Liver (tissue), 8 donors: ENCODE measurements at regions not wholly inside any gene's neighbourhood (a gene's known extent, or its start where the extent isn't known, plus 50 kb on each side); places are given as distances from the start of the nearest gene placed in this dataset.
A peak's percentile ranks its signal among the peaks of the same experiment; 100 is the strongest.

ENCODE experiments used
- DNase-seq: peaks from one replicate; pipeline ENCODE4 v3.0.0-alpha.2; 2017; ENCODE audit warnings: low spot score
- H3K27ac ChIP-seq, 2 donors: one replicate each; pipeline ENCODE4 v1.7.0; 2013; ENCODE audit warnings: inconsistent platforms in 2 of 2, low read length in 2 of 2, control low read depth in 1 of 2, low read depth in 1 of 2, mild to moderate bottlenecking in 1 of 2
- H3K27me3 ChIP-seq, 4 donors: one replicate each; pipeline versions ENCODE4 v1.6.1 to v1.7.0; 2013; ENCODE audit warnings: low read length in 3 of 4, inconsistent platforms in 1 of 4, mild to moderate bottlenecking in 1 of 4, moderate library complexity in 1 of 4; ENCODE audit not compliant: control insufficient read depth in 4 of 4, insufficient read depth in 4 of 4
- H3K36me3 ChIP-seq, 4 donors: one replicate each; pipeline versions ENCODE4 v1.6.1 to v1.7.0; 2013; ENCODE audit warnings: low read length in 3 of 4, mild to moderate bottlenecking in 3 of 4, low read depth in 1 of 4, moderate library complexity in 1 of 4; ENCODE audit not compliant: control insufficient read depth in 4 of 4, insufficient read depth in 3 of 4
- H3K4me1 ChIP-seq, 4 donors: one replicate each; pipeline versions ENCODE4 v1.6.1 to v1.7.0; 2013; ENCODE audit warnings: low read length in 3 of 4, mild to moderate bottlenecking in 3 of 4, moderate library complexity in 1 of 4; ENCODE audit not compliant: control insufficient read depth in 4 of 4, insufficient read depth in 4 of 4
- H3K4me3 ChIP-seq, 3 donors: one replicate each; pipeline versions ENCODE4 v1.6.1 to v1.7.0; 2013; ENCODE audit warnings: low read length in 3 of 3, control low read depth in 1 of 3, low read depth in 1 of 3, mild to moderate bottlenecking in 1 of 3
- H3K9ac ChIP-seq, 2 donors: one replicate each; pipeline ENCODE4 v1.7.0; 2013; ENCODE audit warnings: low read length in 2 of 2, mild to moderate bottlenecking in 2 of 2, moderate library complexity in 2 of 2, control low read depth in 1 of 2, low read depth in 1 of 2
- H3K9me3 ChIP-seq, 4 donors: one replicate each; pipeline versions ENCODE4 v1.6.1 to v1.7.0; 2013; ENCODE audit warnings: low read length in 3 of 4; ENCODE audit not compliant: control insufficient read depth in 4 of 4
- ATF3 ChIP-seq: IDR thresholded peaks from 2 replicates; pipeline ENCODE4 v1.6.1; 2016; ENCODE audit warnings: antibody characterized with exemption
- CTCF ChIP-seq: fragments of 150-350 bp; IDR thresholded peaks from 2 replicates; pipeline ENCODE4 v1.5.1; 2017; ENCODE audit warnings: improper control_type of control experiment, low read depth, low read length; ENCODE audit not compliant: missing input control
- EGR1 ChIP-seq, 2 donors: IDR thresholded peaks; 2 replicates each; pipeline ENCODE4 v1.6.1; 2016 to 2018; ENCODE audit warnings: antibody characterized with exemption in 2 of 2, low read depth in 2 of 2
- FOXA2 ChIP-seq: IDR thresholded peaks from 2 replicates; pipeline ENCODE4 v1.6.1; 2016; ENCODE audit warnings: antibody characterized with exemption
- GABPA ChIP-seq, 2 donors: IDR thresholded peaks in 1 of 2; conservative IDR thresholded peaks in 1 of 2; 2 replicates each; pipeline ENCODE4 v1.6.1; 2016; ENCODE audit warnings: antibody characterized with exemption in 2 of 2, mild to moderate bottlenecking in 1 of 2, moderate library complexity in 1 of 2
- HNF4A ChIP-seq, 2 donors: conservative IDR thresholded peaks; 2 replicates each; pipeline ENCODE4 v1.6.1; 2016; ENCODE audit warnings: antibody characterized with exemption in 2 of 2, mild to moderate bottlenecking in 2 of 2
- HNF4G ChIP-seq: IDR thresholded peaks from 2 replicates; pipeline ENCODE4 v1.6.1; 2016; ENCODE audit warnings: antibody characterized with exemption
- JUND ChIP-seq, 2 donors: IDR thresholded peaks; 2 replicates each; pipeline ENCODE4 v1.6.1; 2016; ENCODE audit warnings: antibody characterized with exemption in 2 of 2
- MAX ChIP-seq: IDR thresholded peaks from 2 replicates; pipeline ENCODE4 v1.6.1; 2016; ENCODE audit warnings: antibody characterized with exemption
- NR2F2 ChIP-seq: IDR thresholded peaks from 2 replicates; pipeline ENCODE4 v1.6.1; 2016; ENCODE audit warnings: antibody characterized with exemption
- REST ChIP-seq: IDR thresholded peaks from 2 replicates; pipeline ENCODE4 v1.6.1; 2016; ENCODE audit warnings: antibody characterized with exemption, mild to moderate bottlenecking
- RXRA ChIP-seq, 2 donors: IDR thresholded peaks; 2 replicates each; pipeline ENCODE4 v1.6.1; 2017 to 2018; ENCODE audit warnings: antibody characterized with exemption in 2 of 2, mild to moderate bottlenecking in 1 of 2
- SP1 ChIP-seq: IDR thresholded peaks from 2 replicates; pipeline ENCODE4 v1.6.1; 2018; ENCODE audit warnings: antibody characterized with exemption, mild to moderate bottlenecking
- TAF1 ChIP-seq: conservative IDR thresholded peaks from 2 replicates; pipeline ENCODE4 v1.6.1; 2016; ENCODE audit warnings: antibody characterized with exemption, mild to moderate bottlenecking
- YY1 ChIP-seq: IDR thresholded peaks from 2 replicates; pipeline ENCODE4 v1.6.1; 2016; ENCODE audit warnings: antibody characterized with exemption, mild to moderate bottlenecking
- ZBTB33 ChIP-seq: IDR thresholded peaks from 2 replicates; pipeline ENCODE4 v1.6.1; 2016; ENCODE audit warnings: antibody characterized with exemption
- WGBS: extraction: QIAGEN DNeasy Blood & Tissue Kit; methylation state at CpG from one replicate; pipeline ENCODE4 v1.1.7; 2013; 5-methylcytosine and 5-hydroxymethylcytosine counted together
- donor health status: healthy.
- donor health status: healthy.
- donor health status: healthy.
- donor health status: healthy.
- donor health status: healthy.

- Histone ChIP-seq H3K4me3 (no peak overlapping the region), H3K27me3 (no peaks in the 10 kb centered on the region), H3K9me3 (no peaks in the 10 kb centered on the region), H3K36me3 (no peaks in the 10 kb centered on the region), H3K4me1 (no peaks in the 10 kb centered on the region), H3K9ac (no peak overlapping the region), H3K27ac (no peak overlapping the region)
- TF ChIP-seq HNF4A (conservative IDR thresholded peaks at IDR 0.05) (peak in 1 of 2 donors; percentile 17), RXRA (IDR thresholded peaks at IDR 0.05) (peak in 1 of 2 donors; percentile 17), JUND (IDR thresholded peaks at IDR 0.05) (no peak)
- WGBS = 51% methylated on average over 1 of the region's 1 CpG
- DNase-seq = no peak
Observed at GRCh38 chr10:56085406-56086122, 275.5 kb downstream of the ZWINT start.

GRCh38 chr10:56082169-56082568, 278.9 kb downstream of the ZWINT start:
- Histone ChIP-seq H3K27me3 (no peaks in the 10 kb centered on the region), H3K9me3 (no peaks in the 10 kb centered on the region), H3K9ac (no peak overlapping the region), H3K27ac (no peak overlapping the region), H3K36me3 (no peaks in the 10 kb centered on the region), H3K4me1 (no peaks in the 10 kb centered on the region), H3K4me3 (no peak overlapping the region)
- DNase-seq = no peak
- TF ChIP-seq GABPA (IDR thresholded peaks at IDR 0.05 in 1 of 2, conservative IDR thresholded peaks at IDR 0.05 in 1 of 2) (no peak), FOXA2 (no peak), NR2F2 (no peak), EGR1 (IDR thresholded peaks at IDR 0.05; ENCODE audit: low read depth in 2 of 2) (no peak), YY1 (no peak), ATF3 (no peak), TAF1 (no peak), ZBTB33 (no peak), JUND (IDR thresholded peaks at IDR 0.05) (no peak), MAX (no peak), REST (no peak), SP1 (no peak), CTCF (no peak), HNF4G (no peak)
- WGBS = 82% methylated on average over 3 of the region's 3 CpGs
